Karpas-422 (cell line): ENCODE measurements at regions not wholly inside any gene's neighbourhood (a gene's known extent, or its start where the extent isn't known, plus 50 kb on each side); places are given as distances from the start of the nearest gene placed in this dataset.

Source experiments
- DNase-seq: peaks from one replicate; pipeline ENCODE4 v3.0.0-alpha.2; 2015
- H2AFZ ChIP-seq: fragments of 200-600 bp; sonication (generic); 2 replicates; pipeline ENCODE4 v1.6.1; 2014; ENCODE audit warnings: antibody characterized with exemption, low read length, mixed read lengths
- H3K27ac ChIP-seq: fragments of 200-600 bp; sonication (generic); 2 replicates; pipeline ENCODE4 v1.5.1; 2014; ENCODE audit warnings: mild to moderate bottlenecking, low read length, moderate library complexity
- H3K27me3 ChIP-seq: fragments of 200-600 bp; sonication (generic); 2 replicates; pipeline ENCODE4 v1.6.1; 2014; ENCODE audit warnings: low read length, mixed read lengths
- H3K36me3 ChIP-seq: fragments of 200-600 bp; sonication (generic); 2 replicates; pipeline ENCODE4 v1.6.1; 2014; ENCODE audit warnings: low read length, mixed read lengths; ENCODE audit not compliant: insufficient read depth
- H3K4me1 ChIP-seq: fragments of 200-600 bp; sonication (generic); 2 replicates; pipeline ENCODE4 v1.6.1; 2014; ENCODE audit warnings: mild to moderate bottlenecking, low read length, mixed read lengths
- H3K4me2 ChIP-seq: fragments of 200-600 bp; sonication (generic); 2 replicates; pipeline ENCODE4 v1.6.1; 2014; ENCODE audit warnings: low read length, low read depth, mild to moderate bottlenecking; ENCODE audit not compliant: poor library complexity, severe bottlenecking
- H3K4me3 ChIP-seq: fragments of 200-600 bp; sonication (generic); 2 replicates; pipeline ENCODE4 v1.5.1; 2014; ENCODE audit warnings: mild to moderate bottlenecking, antibody characterized with exemption, low read length, mixed read lengths
- H3K79me2 ChIP-seq: fragments of 200-600 bp; sonication (generic); 2 replicates; pipeline ENCODE4 v1.6.1; 2014; ENCODE audit warnings: mild to moderate bottlenecking, low read length, mixed read lengths
- H3K9ac ChIP-seq: fragments of 200-600 bp; sonication (generic); 2 replicates; pipeline ENCODE4 v1.6.0; 2014; ENCODE audit warnings: low read length
- H3K9me2 ChIP-seq: fragments of 200-600 bp; sonication (generic), shearing (Covaris generic); replicated peaks from 2 replicates; pipeline ENCODE4 v1.6.0; 2014; ENCODE audit warnings: mild to moderate bottlenecking, low read length, moderate library complexity; ENCODE audit not compliant: insufficient read depth
- H3K9me3 ChIP-seq: fragments of 300-700, 200-600 bp; sonication (generic); 2 replicates; pipeline ENCODE4 v1.6.1; 2014; ENCODE audit warnings: low read length, mixed read lengths
- H4K20me1 ChIP-seq: fragments of 200-600 bp; sonication (generic); 2 replicates; pipeline ENCODE4 v1.6.1; 2014; ENCODE audit warnings: mild to moderate bottlenecking, antibody characterized with exemption, low read length, low read depth; ENCODE audit not compliant: insufficient read depth

DNA sequence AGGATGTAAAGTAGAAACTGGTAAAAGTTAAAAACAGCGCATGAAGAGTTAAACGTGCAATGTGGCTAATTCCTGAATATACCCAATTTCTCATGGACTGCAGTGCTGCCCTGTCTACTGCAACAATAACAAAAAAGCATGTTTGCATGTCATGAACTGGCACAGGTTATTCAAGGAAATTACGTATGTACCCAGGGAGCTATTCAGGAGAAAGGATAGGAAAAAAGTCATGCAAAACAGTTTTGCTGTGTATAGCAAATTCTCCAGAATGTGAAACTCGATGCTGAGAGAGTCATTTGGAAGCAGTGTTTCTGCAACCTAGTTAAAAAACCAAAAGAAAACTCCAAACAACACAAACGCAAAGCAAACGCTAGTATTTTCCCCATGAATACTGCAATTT, 381.5 kb upstream of the PRKX start:
- Histone ChIP-seq H3K4me3 (no peak overlapping the region), H3K4me2 (no peak overlapping the region), H3K36me3 (no peaks in the 10 kb centered on the region), H3K79me2 (no peaks in the 10 kb centered on the region), H3K9me3 (no peaks in the 10 kb centered on the region), H3K9ac (no peak overlapping the region), H3K4me1 (no peaks in the 10 kb centered on the region), H3K9me2 (no peaks in the 10 kb centered on the region), H3K27ac (no peak overlapping the region), H2AFZ (no peak overlapping the region), H3K27me3 (no peaks in the 10 kb centered on the region), H4K20me1 (no peaks in the 10 kb centered on the region)
- DNase-seq, result no peak

DNA sequence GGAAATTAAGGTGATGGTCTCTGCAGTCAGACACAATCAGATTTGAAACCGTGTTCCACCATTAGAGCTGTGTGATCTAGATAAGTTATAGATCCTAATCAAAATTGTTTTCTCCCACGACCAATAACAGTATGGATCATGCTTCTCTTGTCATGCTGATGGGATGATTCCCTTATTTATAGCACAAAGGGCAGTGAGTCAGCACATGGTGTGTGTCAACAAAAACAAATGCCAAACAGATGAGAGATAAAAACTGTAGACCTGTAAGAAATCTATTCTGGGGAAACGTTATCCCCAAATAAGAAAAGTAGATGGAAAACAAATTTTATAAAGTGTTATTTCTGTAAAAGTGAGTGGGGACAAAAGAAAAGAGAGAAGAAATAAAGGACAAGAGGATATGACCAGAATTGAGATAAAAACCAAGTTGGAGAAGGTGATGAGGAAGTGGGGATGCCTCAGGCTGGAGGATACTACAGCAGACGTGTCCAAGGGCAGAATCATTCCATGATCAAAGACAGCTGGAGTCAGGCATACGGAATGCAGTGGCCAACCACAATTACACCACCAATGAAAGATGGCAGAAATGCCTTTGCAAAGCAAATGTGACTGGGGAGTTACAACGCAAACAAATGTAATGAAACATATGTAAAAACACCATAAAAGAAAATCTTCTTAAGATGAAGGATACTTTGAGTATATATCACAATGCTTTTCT, 377.8 kb upstream of the PRKX start:
- no peaks in the 10 kb centered on the region for H3K79me2 ChIP-seq
- no peak overlapping the region for H3K27ac ChIP-seq
- H3K9me2 ChIP-seq, result no peaks in the 10 kb centered on the region
- H4K20me1 ChIP-seq, result no peaks in the 10 kb centered on the region
- H3K27me3 ChIP-seq, result no peaks in the 10 kb centered on the region
- DNase-seq, result no peak
- H2AFZ ChIP-seq, result no peak overlapping the region
- H3K4me1 ChIP-seq, result peaks cover 7% of the 10 kb centered on the region; the same call in 1 of the 2 replicates
- no peak overlapping the region for H3K4me2 ChIP-seq
- no peaks in the 10 kb centered on the region for H3K9me3 ChIP-seq
- H3K36me3 ChIP-seq, result no peaks in the 10 kb centered on the region
- H3K4me3 ChIP-seq, result no peak overlapping the region
- H3K9ac ChIP-seq, result no peak overlapping the region

DNA sequence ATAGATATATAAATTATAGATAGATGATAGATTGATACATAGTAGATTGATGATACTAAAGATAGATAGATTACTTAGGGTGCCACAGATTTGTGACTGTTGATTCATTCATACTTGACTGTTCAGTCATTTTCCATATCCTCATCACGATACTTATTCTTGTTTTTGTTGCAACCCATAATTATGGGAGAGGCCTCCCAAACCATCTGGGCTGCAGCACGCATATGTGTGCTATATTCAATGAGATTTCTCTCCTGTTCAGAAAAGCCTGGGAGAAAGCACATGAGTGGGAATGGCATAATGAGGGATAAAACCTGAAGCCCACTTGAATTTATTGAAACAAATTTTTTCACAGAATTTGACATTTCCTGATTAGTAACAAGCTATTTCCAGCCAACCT, 346.4 kb upstream of the PRKX start:
- H3K27me3 ChIP-seq, result no peaks in the 10 kb centered on the region
- no peaks in the 10 kb centered on the region for H3K9me2 ChIP-seq
- no peak for DNase-seq
- no peaks in the 10 kb centered on the region for H3K9me3 ChIP-seq
- H3K36me3 ChIP-seq, result no peaks in the 10 kb centered on the region
- H3K4me3 ChIP-seq, result no peak overlapping the region
- H3K4me2 ChIP-seq, result no peak overlapping the region
- H3K79me2 ChIP-seq, result no peaks in the 10 kb centered on the region
- no peak overlapping the region for H3K9ac ChIP-seq
- H2AFZ ChIP-seq, result no peak overlapping the region
- H3K27ac ChIP-seq, result no peak overlapping the region
- H3K4me1 ChIP-seq, result no peaks in the 10 kb centered on the region
- H4K20me1 ChIP-seq, result no peaks in the 10 kb centered on the region

DNA sequence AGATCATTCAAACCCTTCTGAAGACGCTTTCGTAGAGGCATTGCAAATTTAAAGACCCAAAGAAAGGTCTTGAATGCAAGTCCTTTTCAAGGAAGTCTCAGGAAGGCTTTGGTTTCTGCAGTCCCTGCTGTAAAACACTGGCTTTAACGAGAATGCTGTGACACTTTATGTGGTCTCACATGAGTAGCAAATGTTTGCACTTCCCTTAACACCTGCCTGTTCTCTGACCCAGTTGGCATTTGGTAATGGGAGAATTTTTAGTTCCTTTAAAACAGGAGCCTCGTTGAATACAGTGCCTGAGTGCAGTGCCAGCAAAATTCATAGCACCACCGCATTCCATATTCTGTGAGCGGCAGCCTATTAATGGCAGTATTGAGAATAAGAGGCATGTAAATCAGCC, 330.5 kb upstream of the PRKX start:
- no peak for DNase-seq
- H3K27me3 ChIP-seq, result no peaks in the 10 kb centered on the region; the same call in 1 of the 2 replicates

DNA sequence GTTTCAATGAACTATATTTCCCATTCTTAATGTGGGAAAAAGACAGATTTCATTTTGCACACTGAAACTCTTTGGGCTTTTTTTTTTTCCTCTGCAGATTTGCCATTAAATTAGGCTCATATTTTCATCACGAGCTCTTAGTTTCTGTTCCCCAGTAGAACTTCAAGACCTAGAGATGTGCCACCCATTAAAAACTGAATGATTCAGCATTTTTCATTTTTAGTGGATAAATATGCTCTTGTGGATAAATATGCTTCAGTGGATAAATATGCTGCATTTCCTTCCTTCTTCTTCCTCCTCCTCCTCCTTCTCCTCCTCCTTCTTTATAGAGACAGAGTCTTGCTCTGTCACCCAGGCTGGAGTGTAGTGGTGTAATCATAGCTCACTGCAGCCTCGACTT, 322.4 kb upstream of the PRKX start:
- H3K36me3 ChIP-seq, result no peaks in the 10 kb centered on the region; the same call in 1 of the 2 replicates
- H3K79me2 ChIP-seq, result no peaks in the 10 kb centered on the region
- H3K4me1 ChIP-seq, result peaks cover 35% of the 10 kb centered on the region
- H3K4me2 ChIP-seq, result peak overlapping the region; percentile 32
- no peak overlapping the region for H3K9ac ChIP-seq
- H3K9me3 ChIP-seq, result peaks cover 4% of the 10 kb centered on the region; the same call in 1 of the 2 replicates
- no peaks in the 10 kb centered on the region for H4K20me1 ChIP-seq
- no peaks in the 10 kb centered on the region for H3K27me3 ChIP-seq
- peak; percentile 53 for DNase-seq
- H3K27ac ChIP-seq, result no peak overlapping the region
- 0 out of 2 replicates have a peak overlapping the region, but pooled peaks have one; percentile 3 for H3K4me3 ChIP-seq
- H2AFZ ChIP-seq, result peak overlapping the region; percentile 26; the same call in 1 of the 2 replicates
- no peaks in the 10 kb centered on the region for H3K9me2 ChIP-seq

More for the DNA sequence above, 330.5 kb upstream of the PRKX start:
- Histone ChIP-seq H3K4me1 (peaks cover 26% of the 10 kb centered on the region), H3K79me2 (no peaks in the 10 kb centered on the region), H3K9ac (no peak overlapping the region), H3K4me3 (no peak overlapping the region), H2AFZ (no peak overlapping the region), H3K27ac (peak overlapping the region; percentile 43; the same call in 1 of the 2 replicates), H3K9me2 (no peaks in the 10 kb centered on the region), H4K20me1 (no peaks in the 10 kb centered on the region), H3K4me2 (no peak overlapping the region), H3K36me3 (no peaks in the 10 kb centered on the region), H3K9me3 (peaks cover 1% of the 10 kb centered on the region; the same call in 1 of the 2 replicates)

DNA sequence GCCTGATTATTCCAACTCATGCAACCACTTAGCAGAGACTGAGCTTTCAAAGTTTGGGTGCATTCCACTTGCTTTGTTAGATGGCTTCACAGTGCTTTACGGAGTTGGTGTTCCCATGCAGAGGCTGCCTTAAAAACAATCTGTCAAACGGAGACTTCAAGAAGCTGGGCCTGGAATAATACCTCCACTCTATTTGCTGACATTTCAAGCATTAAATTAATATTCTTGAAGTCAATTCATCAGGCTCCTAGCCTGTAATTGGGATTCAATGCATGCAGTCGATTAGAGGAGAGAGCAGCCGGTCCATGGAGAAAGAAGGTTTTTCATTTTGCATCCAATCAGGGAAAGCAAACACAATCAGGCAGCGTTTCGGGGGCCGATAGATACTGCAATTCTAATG, 314.7 kb upstream of the PRKX start:
- peaks cover 9% of the 10 kb centered on the region for H3K4me1 ChIP-seq
- DNase-seq, result no peak
- H3K36me3 ChIP-seq, result no peaks in the 10 kb centered on the region
- no peaks in the 10 kb centered on the region for H3K9me2 ChIP-seq
- H3K4me2 ChIP-seq, result no peak overlapping the region
- H3K9ac ChIP-seq, result no peak overlapping the region
- no peaks in the 10 kb centered on the region for H3K79me2 ChIP-seq
- no peaks in the 10 kb centered on the region for H3K9me3 ChIP-seq
- H3K27me3 ChIP-seq, result no peaks in the 10 kb centered on the region
- no peaks in the 10 kb centered on the region for H4K20me1 ChIP-seq
- H3K27ac ChIP-seq, result no peak overlapping the region
- no peak overlapping the region for H3K4me3 ChIP-seq
- H2AFZ ChIP-seq, result no peak overlapping the region

DNA sequence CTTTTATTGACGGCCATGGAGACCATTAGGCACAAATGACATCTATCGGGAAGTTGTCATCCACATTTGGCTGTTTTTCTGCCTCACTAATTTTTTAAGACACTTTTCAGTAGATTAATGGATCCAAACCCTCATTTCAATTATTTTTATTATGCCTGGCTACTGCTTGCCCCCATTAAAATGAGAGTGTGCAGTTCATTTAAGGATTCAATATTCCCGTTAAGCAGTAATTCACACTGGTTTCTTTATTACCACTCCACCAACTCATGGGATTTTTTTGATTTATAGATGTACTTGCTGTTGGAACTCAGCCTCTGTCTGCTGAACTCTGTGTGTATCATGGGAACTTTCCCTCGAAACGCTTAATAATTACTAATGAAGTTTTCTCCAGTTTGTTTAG, 291.8 kb upstream of the PRKX start:
- H3K79me2 ChIP-seq, result no peaks in the 10 kb centered on the region

DNA sequence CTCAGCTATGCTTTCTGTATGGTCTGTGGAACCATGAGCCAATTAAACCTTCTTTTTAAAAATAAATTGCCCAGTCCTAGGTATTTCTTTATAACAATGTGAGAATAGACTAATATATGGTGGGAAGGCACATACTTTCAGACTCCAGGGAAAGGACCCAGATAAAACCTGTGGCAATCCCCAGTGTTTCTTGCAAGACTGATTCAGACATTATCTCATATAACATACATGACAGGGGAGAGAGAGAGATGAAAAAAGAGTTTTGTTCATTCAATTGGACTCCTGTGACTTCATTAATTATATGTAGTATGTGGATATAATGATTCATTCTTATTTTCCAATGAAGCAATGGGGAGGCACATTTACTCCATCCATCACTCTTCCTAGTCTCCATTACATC, 291.4 kb upstream of the PRKX start:
- Histone ChIP-seq H3K9me3 (no peaks in the 10 kb centered on the region), H3K27me3 (no peaks in the 10 kb centered on the region), H3K4me3 (no peak overlapping the region), H3K9ac (no peak overlapping the region), H3K27ac (no peak overlapping the region), H3K79me2 (no peaks in the 10 kb centered on the region), H3K4me1 (no peaks in the 10 kb centered on the region), H3K36me3 (no peaks in the 10 kb centered on the region), H4K20me1 (no peaks in the 10 kb centered on the region), H2AFZ (no peak overlapping the region), H3K4me2 (no peak overlapping the region), H3K9me2 (no peaks in the 10 kb centered on the region)
- no peak for DNase-seq

More for the DNA sequence above, 291.8 kb upstream of the PRKX start:
- H3K9me2 ChIP-seq, result no peaks in the 10 kb centered on the region
- no peaks in the 10 kb centered on the region for H3K36me3 ChIP-seq
- no peak overlapping the region for H3K27ac ChIP-seq
- DNase-seq, result no peak
- H3K4me2 ChIP-seq, result no peak overlapping the region
- H3K4me1 ChIP-seq, result no peaks in the 10 kb centered on the region
- H3K9me3 ChIP-seq, result no peaks in the 10 kb centered on the region
- no peaks in the 10 kb centered on the region for H4K20me1 ChIP-seq
- no peak overlapping the region for H3K4me3 ChIP-seq
- H2AFZ ChIP-seq, result no peak overlapping the region
- no peaks in the 10 kb centered on the region for H3K27me3 ChIP-seq
- H3K9ac ChIP-seq, result no peak overlapping the region
